ENCODE measurements at regions not wholly inside any gene's neighbourhood (a gene's known extent, or its start where the extent isn't known, plus 50 kb on each side); places are given as distances from the start of the nearest gene placed in this dataset.
"Not testable (repeated sequence)": the region's sequence is repeated elsewhere in the genome, so short reads cannot be mapped to it uniquely, and the experiment has no call there.

DNA sequence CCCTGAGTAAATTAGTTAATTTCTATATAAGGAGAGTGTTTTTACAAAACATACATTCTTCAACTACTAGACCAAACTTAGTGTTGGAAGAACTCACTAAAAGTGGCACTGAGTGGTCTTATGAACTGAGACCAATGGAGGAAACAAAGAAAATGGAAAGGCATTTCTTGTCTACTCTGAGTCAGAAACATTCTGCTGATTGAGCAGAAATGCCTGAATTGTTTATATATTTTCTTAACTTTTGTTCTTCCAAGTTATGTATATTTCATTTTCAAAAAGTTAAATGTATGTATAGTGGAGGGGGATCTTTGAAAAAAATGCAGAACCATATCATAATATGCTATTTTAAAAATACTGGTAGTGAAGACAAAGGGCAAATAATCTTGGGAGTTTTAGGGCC is 320.7 kb downstream of the HGF start:
- peaks cover 10% of the 10 kb centered on the region for H3K9me3 Mint-ChIP-seq
- H3K27ac Mint-ChIP-seq, result no peak overlapping the region

GRCh38 chr7:81447351-81447952 is 322.4 kb downstream of the HGF start:
- peaks cover 10% of the 10 kb centered on the region for H3K9me3 Mint-ChIP-seq
- DNase-seq, result no peak
- H3K4me3 Mint-ChIP-seq, result no peak overlapping the region
- TF ChIP-seq CTCF (IDR thresholded peaks at IDR 0.05), result peak; percentile 40
- no peaks in the 10 kb centered on the region for H3K36me3 Mint-ChIP-seq (ENCODE audit: low read depth)
- H3K27ac Mint-ChIP-seq, result no peak overlapping the region
- no peaks in the 10 kb centered on the region for H3K4me1 Mint-ChIP-seq
- H3K27me3 Mint-ChIP-seq (ENCODE audit: low read depth, poor library complexity), result peaks cover 3% of the 10 kb centered on the region

More for the DNA sequence above, 320.7 kb downstream of the HGF start:
- Mint-ChIP-seq H3K27me3 (ENCODE audit: low read depth, poor library complexity) (peaks cover 3% of the 10 kb centered on the region), H3K36me3 (ENCODE audit: low read depth) (no peaks in the 10 kb centered on the region), H3K4me3 (no peak overlapping the region), H3K4me1 (no peaks in the 10 kb centered on the region)
- DNase-seq, result no peak
- TF ChIP-seq CTCF (IDR thresholded peaks at IDR 0.05), result no peak

DNA sequence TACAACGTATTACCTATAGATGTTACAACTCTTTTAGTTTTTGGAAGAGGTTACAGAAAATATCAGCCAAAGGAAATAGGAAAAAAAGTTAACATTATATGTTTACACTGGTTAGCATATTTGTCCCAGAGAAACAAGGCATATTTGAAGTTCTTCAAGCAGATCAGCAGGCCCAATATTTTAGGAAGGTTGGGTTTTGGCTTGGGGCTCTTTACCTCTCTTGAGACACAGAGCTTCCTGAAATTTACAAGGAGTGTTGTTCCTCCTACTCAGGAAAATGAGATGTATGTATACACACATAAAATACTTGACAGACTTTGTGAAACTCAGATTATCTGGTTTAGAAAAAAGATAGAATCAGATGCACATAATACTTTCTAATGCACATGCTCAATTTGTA is 323.6 kb downstream of the HGF start:
- TF ChIP-seq CTCF (IDR thresholded peaks at IDR 0.05), result no peak
- Mint-ChIP-seq H3K4me1 (no peaks in the 10 kb centered on the region), H3K9me3 (peaks cover 9% of the 10 kb centered on the region), H3K27ac (no peak overlapping the region), H3K4me3 (no peak overlapping the region), H3K36me3 (ENCODE audit: low read depth) (no peaks in the 10 kb centered on the region), H3K27me3 (ENCODE audit: low read depth, poor library complexity) (peaks cover 3% of the 10 kb centered on the region)
- no peak for DNase-seq

DNA sequence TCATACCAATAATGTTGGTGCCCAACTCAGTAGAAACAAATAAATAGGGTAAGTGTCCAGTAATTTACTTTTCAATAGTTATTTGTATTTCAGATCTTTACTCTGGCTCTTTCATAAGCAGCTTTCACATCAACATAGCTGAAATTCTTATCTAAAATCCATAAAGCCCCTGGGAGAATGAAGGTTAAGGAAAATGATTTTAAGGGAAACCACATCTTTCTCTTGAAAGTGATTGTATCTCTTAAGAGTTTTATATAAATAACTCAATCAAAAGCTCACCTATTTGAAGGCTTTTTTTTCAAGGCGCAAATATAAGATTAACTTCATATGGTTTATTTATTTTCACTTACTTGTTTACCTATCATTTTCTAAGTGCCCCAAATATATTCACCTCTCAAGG is 324.4 kb downstream of the HGF start:
- DNase-seq, result no peak
- no peaks in the 10 kb centered on the region for H3K36me3 Mint-ChIP-seq (ENCODE audit: low read depth)
- no peaks in the 10 kb centered on the region for H3K4me1 Mint-ChIP-seq
- peaks cover 5% of the 10 kb centered on the region for H3K9me3 Mint-ChIP-seq
- H3K27ac Mint-ChIP-seq, result no peak overlapping the region
- H3K27me3 Mint-ChIP-seq (ENCODE audit: low read depth, poor library complexity), result peaks cover 3% of the 10 kb centered on the region
- H3K4me3 Mint-ChIP-seq, result no peak overlapping the region
- TF ChIP-seq CTCF (IDR thresholded peaks at IDR 0.05), result no peak

DNA sequence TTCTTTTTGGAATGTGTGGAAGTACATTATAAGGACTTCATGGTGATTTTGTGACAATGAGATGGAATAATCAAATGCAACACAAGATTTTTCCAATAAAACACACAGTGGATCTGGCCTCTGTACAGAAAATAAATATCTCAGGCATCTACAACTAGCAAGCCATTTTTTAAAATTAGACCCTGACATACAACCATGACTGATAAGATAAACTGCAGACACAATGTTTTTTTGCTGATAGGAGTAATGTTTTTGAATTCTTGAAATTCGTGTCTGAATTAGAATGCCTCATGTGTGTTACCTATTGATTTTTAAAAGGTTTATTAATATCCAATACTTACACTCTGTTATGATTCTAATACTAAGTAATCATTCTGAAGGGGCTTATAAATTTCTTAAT is 328.1 kb downstream of the HGF start:
- peaks cover 7% of the 10 kb centered on the region for H3K36me3 Mint-ChIP-seq (ENCODE audit: low read depth)
- H3K9me3 Mint-ChIP-seq, result peaks cover 7% of the 10 kb centered on the region
- H3K27me3 Mint-ChIP-seq (ENCODE audit: low read depth, poor library complexity), result no peaks in the 10 kb centered on the region
- no peak overlapping the region for H3K27ac Mint-ChIP-seq
- H3K4me3 Mint-ChIP-seq, result no peak overlapping the region
- no peak for DNase-seq
- TF ChIP-seq CTCF (IDR thresholded peaks at IDR 0.05), result no peak
- peaks cover 4% of the 10 kb centered on the region for H3K4me1 Mint-ChIP-seq

DNA sequence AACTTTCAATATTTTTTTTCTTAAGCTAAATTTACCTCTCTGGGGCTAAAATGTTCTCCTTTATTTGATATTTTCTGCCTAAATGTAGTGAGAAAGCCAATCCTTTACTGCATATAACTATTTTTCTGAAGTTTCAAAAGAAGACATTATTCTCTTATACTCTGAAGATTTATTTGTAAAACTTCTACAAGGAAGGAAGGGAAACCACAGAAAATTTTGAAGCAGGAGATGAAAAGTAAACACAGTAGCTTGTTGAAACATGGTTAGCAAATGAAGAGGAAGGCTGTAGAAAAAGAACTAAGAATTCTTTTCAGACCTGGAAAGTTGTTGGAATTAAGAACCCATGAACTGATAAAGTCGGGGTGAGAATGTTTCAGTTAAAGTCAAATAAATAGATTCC is 330.3 kb downstream of the HGF start:
- DNase-seq, result no peak
- Mint-ChIP-seq H3K27me3 (ENCODE audit: low read depth, poor library complexity) (no peaks in the 10 kb centered on the region), H3K9me3 (peaks cover 16% of the 10 kb centered on the region), H3K27ac (no peak overlapping the region), H3K36me3 (ENCODE audit: low read depth) (peaks cover 13% of the 10 kb centered on the region), H3K4me1 (peaks cover 4% of the 10 kb centered on the region), H3K4me3 (no peak overlapping the region)
- no peak for TF ChIP-seq CTCF (IDR thresholded peaks at IDR 0.05)

DNA sequence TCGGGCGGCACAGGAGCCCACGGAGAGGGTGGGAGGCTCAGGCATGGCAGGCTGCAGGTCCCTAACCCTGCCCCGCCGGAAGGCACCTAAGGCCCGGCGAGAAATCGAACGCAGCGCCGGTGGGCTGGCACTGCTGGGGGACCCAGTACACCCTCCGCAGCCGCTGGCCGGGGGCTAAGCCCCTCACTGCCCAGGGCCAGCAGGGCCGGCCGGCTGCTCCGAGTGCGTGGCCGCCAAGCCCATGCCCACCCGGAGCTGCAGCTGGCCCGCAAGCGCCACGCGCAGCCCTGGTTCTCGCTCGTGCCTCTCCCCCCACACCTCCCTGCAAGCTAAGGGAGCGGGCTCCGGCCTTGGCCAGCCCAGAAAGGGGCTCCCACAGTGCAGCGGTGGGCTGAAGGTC is 332.7 kb downstream of the HGF start:
- H3K4me1 Mint-ChIP-seq; H3K27ac Mint-ChIP-seq; DNase-seq; H3K27me3 Mint-ChIP-seq (ENCODE audit: low read depth, poor library complexity); H3K4me3 Mint-ChIP-seq: not testable (repeated sequence)
- H3K36me3 Mint-ChIP-seq (ENCODE audit: low read depth), result peaks cover 13% of the 10 kb centered on the region
- peaks cover 16% of the 10 kb centered on the region for H3K9me3 Mint-ChIP-seq

Measured in nephron progenitor cell (in vitro differentiated cells).